ENCODE measurements at regions not wholly inside any gene's neighbourhood (a gene's known extent, or its start where the extent isn't known, plus 50 kb on each side); places are given as distances from the start of the nearest gene placed in this dataset.

GRCh38 chr10:10786109-10787090 lies 231.3 kb upstream of the CELF2 start:
- H3K36me3 ChIP-seq, result no peaks in the 10 kb centered on the region
- H3K27me3 ChIP-seq, result no peaks in the 10 kb centered on the region
- no peaks in the 10 kb centered on the region for H3K9me3 ChIP-seq
- WGBS, 2 donors, result 83 to 86% methylated on average over 7 of the region's 7 CpGs
- no peak overlapping the region for H3K4me3 ChIP-seq (replicated peaks in 1 of 3)
- H3K4me1 ChIP-seq, result no peaks in the 10 kb centered on the region
- intact Hi-C loops (cut with DNase I), result no loop called here
- DNase-seq, result no peak
- TF ChIP-seq POLR2A (IDR thresholded peaks at IDR 0.05) (no peak), CTCF (IDR thresholded peaks at IDR 0.05) (no peak)
- H3K27ac ChIP-seq, result no peak overlapping the region

- H3K27ac ChIP-seq, result no peak overlapping the region
- DNase-seq, result no peak
- WGBS, 2 donors, result 64 to 65% methylated on average over 4 of the region's 4 CpGs
- no peaks in the 10 kb centered on the region for H3K36me3 ChIP-seq
- H3K4me3 ChIP-seq (replicated peaks in 1 of 3), result no peak overlapping the region
- H3K9me3 ChIP-seq, result no peaks in the 10 kb centered on the region
- no peak for TF ChIP-seq POLR2A (IDR thresholded peaks at IDR 0.05)
- no peak for TF ChIP-seq CTCF (IDR thresholded peaks at IDR 0.05)
- intact Hi-C loops (cut with DNase I), result no loop called here
- peaks cover 2% of the 10 kb centered on the region in 2 donors for H3K4me1 ChIP-seq
- no peaks in the 10 kb centered on the region for H3K27me3 ChIP-seq
Measured at GRCh38 chr10:10787586-10787985, 230.1 kb upstream of the CELF2 start.

GRCh38 chr10:10788761-10789160 lies 228.9 kb upstream of the CELF2 start:
- Histone ChIP-seq H3K4me1 (peaks cover 5 to 9% of the 10 kb centered on the region in 2 donors), H3K4me3 (replicated peaks in 1 of 3) (no peak overlapping the region), H3K9me3 (no peaks in the 10 kb centered on the region), H3K27ac (no peak overlapping the region), H3K36me3 (no peaks in the 10 kb centered on the region), H3K27me3 (no peaks in the 10 kb centered on the region)
- intact Hi-C loops (cut with DNase I), result no loop called here
- 73 to 81% methylated on average over 4 of the region's 4 CpGs for WGBS, 2 donors
- DNase-seq, result no peak
- TF ChIP-seq CTCF (IDR thresholded peaks at IDR 0.05) (no peak), POLR2A (IDR thresholded peaks at IDR 0.05) (no peak)

GRCh38 chr10:10791869-10792268 lies 225.8 kb upstream of the CELF2 start:
- Histone ChIP-seq H3K9me3 (no peaks in the 10 kb centered on the region), H3K4me1 (peaks cover 7 to 12% of the 10 kb centered on the region in 2 donors), H3K36me3 (no peaks in the 10 kb centered on the region), H3K27me3 (no peaks in the 10 kb centered on the region), H3K4me3 (replicated peaks in 1 of 3) (no peak overlapping the region), H3K27ac (no peak overlapping the region)
- intact Hi-C loops (cut with DNase I), result no loop called here
- no peak for TF ChIP-seq CTCF (IDR thresholded peaks at IDR 0.05)
- no peak for TF ChIP-seq POLR2A (IDR thresholded peaks at IDR 0.05)
- 80 to 82% methylated on average over 3 of the region's 3 CpGs for WGBS, 2 donors
- no peak for DNase-seq

GRCh38 chr10:10792681-10793080 lies 225.0 kb upstream of the CELF2 start:
- Histone ChIP-seq H3K9me3 (no peaks in the 10 kb centered on the region), H3K36me3 (no peaks in the 10 kb centered on the region), H3K4me1 (peaks cover 14 to 20% of the 10 kb centered on the region in 2 donors), H3K27me3 (no peaks in the 10 kb centered on the region), H3K27ac (no peak overlapping the region), H3K4me3 (replicated peaks in 1 of 3) (no peak overlapping the region)
- intact Hi-C loops (cut with DNase I), result no loop called here
- WGBS, 2 donors, result 42 to 47% methylated on average over 3 of the region's 3 CpGs
- TF ChIP-seq CTCF (IDR thresholded peaks at IDR 0.05), result no peak
- TF ChIP-seq POLR2A (IDR thresholded peaks at IDR 0.05), result no peak
- DNase-seq, result no peak

All from thyroid gland (tissue), 4 donors.